GM12865 (cell line): ENCODE measurements at regions not wholly inside any gene's neighbourhood (a gene's known extent, or its start where the extent isn't known, plus 50 kb on each side); places are given as distances from the start of the nearest gene placed in this dataset.

Experiments
- DNase-seq: peaks from one replicate; pipeline ENCODE4 v3.0.0; 2010; ENCODE audit warnings: low read depth
- H3K4me3 ChIP-seq: 2 replicates; pipeline ENCODE4 v1.5.1; 2011; ENCODE audit warnings: mild to moderate bottlenecking, low read depth, low read length, control low read depth
- CTCF ChIP-seq: IDR thresholded peaks from 2 replicates; pipeline ENCODE4 v1.5.1; 2011; ENCODE audit warnings: low read length, control low read depth, low read depth, inconsistent platforms; ENCODE audit not compliant: insufficient read depth; ENCODE audit errors: missing control alignments

- no peak for TF ChIP-seq CTCF
- H3K4me3 ChIP-seq: no peak overlapping the region
- DNase-seq: no peak
Measured at GRCh38 chr13:80133631-80134261, 207.2 kb downstream of the SPRY2 start.

DNA sequence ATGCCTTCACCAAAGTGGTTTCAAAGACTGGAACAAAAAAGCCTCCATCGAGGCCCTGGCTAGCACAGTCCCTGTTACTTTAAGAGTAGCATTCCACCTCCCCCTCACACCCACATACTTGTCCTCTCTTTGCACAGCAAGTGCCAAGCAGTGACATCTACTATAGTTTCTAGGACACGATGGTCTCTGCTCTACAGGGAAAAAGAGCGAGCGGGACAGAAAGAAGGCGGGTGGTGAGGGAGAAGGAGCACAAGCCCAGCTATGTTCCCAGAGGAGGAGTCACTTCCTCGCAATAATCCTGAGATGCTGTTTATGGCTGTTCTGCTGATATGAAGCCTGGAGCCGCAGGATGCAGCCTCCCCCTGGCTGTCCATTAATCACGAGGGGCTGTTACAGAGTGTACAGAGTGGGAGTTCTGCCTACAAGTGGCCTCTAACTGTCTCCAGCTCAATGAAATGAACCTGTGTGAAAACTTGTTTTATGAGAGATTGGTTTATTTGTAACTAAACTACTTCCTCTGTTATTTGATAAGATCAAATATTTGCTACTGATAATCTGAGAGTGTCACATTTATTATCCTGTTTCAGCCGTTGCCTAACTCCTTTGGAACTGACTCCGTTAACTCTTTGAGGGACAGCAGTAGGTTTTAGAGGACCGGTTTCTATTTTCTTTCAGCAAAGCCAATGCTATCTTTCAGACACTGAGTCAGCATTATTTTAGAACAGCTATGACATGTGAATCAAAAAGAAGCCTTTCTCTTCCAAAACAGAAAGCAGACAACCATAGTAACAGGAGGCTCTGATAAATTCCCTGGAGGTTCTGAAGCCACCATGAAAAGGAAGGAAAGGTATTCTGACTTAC, 208.0 kb downstream of the SPRY2 start:
- no peak overlapping the region for H3K4me3 ChIP-seq
- DNase-seq: no peak
- no peak for TF ChIP-seq CTCF

DNA sequence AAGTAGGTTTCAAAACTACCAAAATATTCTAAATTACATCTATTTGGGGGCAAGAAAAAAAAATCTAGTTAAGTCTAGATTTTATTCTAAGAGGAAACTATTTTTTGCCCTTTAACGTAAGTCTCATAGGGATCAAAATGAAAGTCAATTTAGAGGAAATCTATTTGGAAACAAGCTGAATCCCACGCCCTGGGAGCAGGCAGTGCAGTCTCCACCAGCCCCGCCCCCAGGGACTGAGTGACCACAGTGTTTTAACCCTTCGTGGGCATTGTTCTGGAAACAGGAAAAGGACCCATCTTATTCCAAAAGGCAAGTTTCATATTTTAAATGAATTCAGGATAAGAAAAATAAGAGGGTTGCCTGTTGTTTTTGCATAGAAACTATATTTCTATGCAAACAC, 209.7 kb downstream of the SPRY2 start:
- no peak for DNase-seq
- no peak for TF ChIP-seq CTCF
- no peak overlapping the region for H3K4me3 ChIP-seq

DNA sequence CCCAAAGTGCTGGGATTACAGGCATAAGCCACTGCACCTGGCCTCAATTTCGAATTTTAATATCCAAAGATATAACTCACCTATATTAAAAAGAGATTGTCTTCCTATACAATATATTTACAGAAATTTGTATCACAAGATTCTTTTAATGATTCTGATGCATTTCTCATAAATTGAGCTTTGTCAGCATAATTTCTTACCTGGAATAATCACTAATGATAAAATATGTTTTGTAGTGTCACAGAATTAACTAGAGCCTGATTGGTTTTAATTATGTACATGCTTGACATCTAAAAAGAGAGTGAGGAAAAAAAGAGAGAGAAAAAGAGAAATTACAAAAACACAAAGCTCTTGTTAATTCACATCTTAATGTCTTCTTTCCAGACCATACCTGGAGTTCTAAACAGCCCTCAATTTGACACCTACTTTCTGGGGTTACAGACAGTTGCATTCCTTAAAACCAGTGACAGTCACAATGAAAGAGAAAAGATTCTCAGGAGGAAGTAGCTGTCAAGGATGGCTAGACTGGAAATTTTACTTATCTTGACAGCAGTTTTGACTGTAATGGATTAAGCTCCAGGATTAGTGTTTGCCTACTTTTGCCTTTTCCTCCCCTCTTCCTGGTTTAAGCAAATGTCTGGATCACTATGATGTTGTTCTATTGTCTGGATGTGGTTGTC, 214.4 kb downstream of the SPRY2 start:
- no peak for TF ChIP-seq CTCF
- peak; percentile 3 for DNase-seq
- H3K4me3 ChIP-seq: no peak overlapping the region

DNA sequence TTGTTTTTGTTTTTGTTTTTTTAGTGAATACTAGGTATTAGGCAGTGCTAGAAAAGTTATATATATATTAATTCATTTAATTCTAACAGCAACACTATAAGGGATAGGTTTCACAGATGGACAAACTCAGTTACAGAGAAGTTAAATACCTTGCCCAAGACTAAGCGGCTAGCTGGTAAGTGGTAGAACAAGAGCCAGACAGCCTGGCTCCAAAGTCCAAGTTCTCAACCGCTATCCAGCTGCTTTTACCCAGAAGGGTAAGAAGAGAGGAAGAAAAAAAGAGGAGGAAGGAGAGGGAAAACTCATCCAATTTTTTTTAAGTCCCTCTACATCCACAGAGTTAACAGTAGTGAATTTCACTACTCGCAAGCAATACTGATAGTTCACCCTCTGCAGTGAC, 217.0 kb downstream of the SPRY2 start:
- no peak overlapping the region for H3K4me3 ChIP-seq
- DNase-seq: no peak
- no peak for TF ChIP-seq CTCF

- no peak for DNase-seq
- no peak for TF ChIP-seq CTCF
Measured at GRCh38 chr13:80121038-80121437, 219.9 kb downstream of the SPRY2 start.

More at GRCh38 chr13:80121038-80121437, 219.9 kb downstream of the SPRY2 start:
- no peak overlapping the region for H3K4me3 ChIP-seq
